PC-3 (cell line): ENCODE measurements at regions not wholly inside any gene's neighbourhood (a gene's known extent, or its start where the extent isn't known, plus 50 kb on each side); places are given as distances from the start of the nearest gene placed in this dataset.

ENCODE experiments used
- CTCF ChIP-seq: fragments of 300-600 bp; sonication (generic); conservative IDR thresholded peaks from 2 replicates; pipeline ENCODE4 v1.5.1; 2017; ENCODE audit warnings: antibody characterized with exemption, low read depth, mild to moderate bottlenecking, low read length
- EZH2 ChIP-seq: fragments of 300-600 bp; sonication (generic); IDR thresholded peaks from one replicate; pipeline ENCODE4 v1.6.1; 2017; ENCODE audit warnings: antibody characterized with exemption, mild to moderate bottlenecking, low read length; ENCODE audit not compliant: unreplicated experiment
- EZH2phosphoT487 ChIP-seq: fragments of 300-600 bp; sonication (generic); IDR thresholded peaks from 2 replicates; pipeline ENCODE4 v1.6.1; 2018; ENCODE audit warnings: mild to moderate bottlenecking, antibody characterized with exemption, low read length, borderline replicate concordance

GRCh38 chr10:10417671-10418070, 600.0 kb upstream of the CELF2 start:
- no peak for TF ChIP-seq CTCF
- TF ChIP-seq EZH2, result no peak
- TF ChIP-seq EZH2phosphoT487, result no peak
